Stomach smooth muscle (tissue), 2 donors: ENCODE measurements at regions not wholly inside any gene's neighbourhood (a gene's known extent, or its start where the extent isn't known, plus 50 kb on each side); places are given as distances from the start of the nearest gene placed in this dataset.

Experiments used
- H3K27ac ChIP-seq: one replicate; pipeline ENCODE4 v1.7.0; 2013; ENCODE audit warnings: mild to moderate bottlenecking, low read length, inconsistent platforms
- H3K27me3 ChIP-seq, 2 donors: one replicate each; pipeline ENCODE4 v1.7.0; 2013; ENCODE audit warnings: low read length in 2 of 2; ENCODE audit not compliant: insufficient read depth in 2 of 2, control insufficient read depth in 1 of 2
- H3K36me3 ChIP-seq, 2 donors: one replicate each; pipeline ENCODE4 v1.7.0; 2013; ENCODE audit warnings: low read length in 2 of 2; ENCODE audit not compliant: control insufficient read depth in 2 of 2, insufficient read depth in 2 of 2
- H3K4me1 ChIP-seq: one replicate; pipeline ENCODE4 v1.7.0; 2013; ENCODE audit warnings: low read length; ENCODE audit not compliant: control insufficient read depth, insufficient read depth
- H3K4me3 ChIP-seq, 2 donors: one replicate each; pipeline ENCODE4 v1.7.0; 2013; ENCODE audit warnings: low read length in 2 of 2
- H3K9ac ChIP-seq, 2 donors: one replicate each; pipeline ENCODE4 v1.7.0; 2013; ENCODE audit warnings: low read length in 2 of 2, mild to moderate bottlenecking in 1 of 2
- H3K9me3 ChIP-seq, 2 donors: one replicate each; pipeline ENCODE4 v1.7.0; 2013; ENCODE audit warnings: low read length in 2 of 2; ENCODE audit not compliant: control insufficient read depth in 2 of 2
- donor health status: healthy.
- donor health status: Pancreatic carcinoma.

DNA sequence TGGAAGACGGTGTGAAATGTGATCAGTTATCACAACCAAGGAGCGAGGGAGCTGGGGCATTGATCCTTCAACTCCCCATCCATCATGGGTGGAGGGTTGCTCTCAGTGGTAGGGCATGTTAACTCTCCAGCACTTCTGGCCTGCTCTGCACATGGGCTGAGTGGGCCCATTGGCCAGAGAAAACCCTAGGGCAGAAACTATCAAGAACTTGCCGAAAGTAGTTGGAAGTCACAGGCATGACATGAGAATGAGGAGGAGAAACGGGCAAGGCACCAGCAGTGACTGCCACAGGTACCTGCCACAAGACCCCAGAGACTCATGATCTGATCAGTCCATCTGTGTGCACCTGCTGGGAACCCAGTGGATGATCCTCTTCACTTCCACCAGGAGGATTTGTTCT, 50.9 kb upstream of the CXCL14 start:
- Histone ChIP-seq H3K27ac (no peak overlapping the region), H3K27me3 (no peaks in the 10 kb centered on the region), H3K36me3 (no peaks in the 10 kb centered on the region), H3K4me1 (no peaks in the 10 kb centered on the region), H3K9me3 (no peaks in the 10 kb centered on the region), H3K4me3 (no peak overlapping the region), H3K9ac (no peak overlapping the region)

DNA sequence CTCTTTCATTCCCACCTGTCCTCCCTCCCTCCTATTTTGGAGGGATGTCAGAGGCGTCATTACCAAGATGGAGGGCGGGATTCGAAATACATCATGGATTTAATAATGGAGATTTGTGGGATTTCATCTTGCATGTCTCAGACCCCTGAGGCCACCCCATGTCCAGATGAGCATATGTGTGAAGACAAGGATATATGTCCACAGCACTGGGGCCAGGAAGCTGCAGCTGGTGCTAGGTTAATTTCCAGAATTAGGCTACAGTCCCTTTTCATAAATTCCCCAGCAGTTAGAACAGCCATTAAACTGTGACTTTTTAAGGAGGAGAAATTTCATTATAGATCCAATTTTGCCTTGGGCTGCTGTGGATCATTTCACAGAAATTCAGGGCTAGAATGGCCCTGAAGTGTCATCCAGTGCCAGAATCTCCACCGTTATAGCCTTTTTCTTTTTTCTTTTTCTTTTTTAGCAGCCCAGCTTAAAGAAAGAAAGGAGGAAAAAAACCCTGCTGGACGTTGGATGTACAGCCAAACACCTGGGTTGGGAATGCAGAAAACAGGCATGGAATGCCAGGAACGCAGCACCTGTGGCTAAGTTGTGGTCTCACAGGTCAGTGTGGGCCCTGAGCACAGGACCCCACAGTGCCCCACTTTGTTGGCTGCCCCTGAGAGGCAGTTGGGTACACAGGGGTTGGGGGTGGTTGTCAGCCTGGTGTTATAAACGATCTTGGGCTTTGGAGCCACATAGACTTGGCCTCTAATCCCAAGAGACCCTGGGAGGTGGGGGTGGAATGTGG, 50.2 kb upstream of the CXCL14 start:
- no peak overlapping the region for H3K9ac ChIP-seq
- H3K4me1 ChIP-seq: no peaks in the 10 kb centered on the region
- H3K36me3 ChIP-seq: no peaks in the 10 kb centered on the region
- no peaks in the 10 kb centered on the region for H3K9me3 ChIP-seq
- no peaks in the 10 kb centered on the region for H3K27me3 ChIP-seq
- no peak overlapping the region for H3K27ac ChIP-seq
- no peak overlapping the region for H3K4me3 ChIP-seq
